GM12875 (cell line): ENCODE measurements at regions not wholly inside any gene's neighbourhood (a gene's known extent, or its start where the extent isn't known, plus 50 kb on each side); places are given as distances from the start of the nearest gene placed in this dataset.

Experiments used
- H3K4me3 ChIP-seq: one replicate; pipeline ENCODE4 v1.5.1; 2011; ENCODE audit warnings: low read depth, low read length, control low read depth
- CTCF ChIP-seq: IDR thresholded peaks from 2 replicates; pipeline ENCODE4 v1.5.1; 2011; ENCODE audit warnings: low read depth, mild to moderate bottlenecking, control low read depth, inconsistent platforms, low read length, moderate library complexity, borderline replicate concordance; ENCODE audit not compliant: insufficient read depth

GRCh38 chr15:62334536-62334935, 169.5 kb upstream of the C2CD4B start:
- H3K4me3 ChIP-seq: no peak overlapping the region
- no peak for TF ChIP-seq CTCF

GRCh38 chr15:62337934-62338333, 172.8 kb upstream of the C2CD4B start:
- TF ChIP-seq CTCF: no peak
- no peak overlapping the region for H3K4me3 ChIP-seq

GRCh38 chr15:62338497-62338896, 173.4 kb upstream of the C2CD4B start:
- no peak for TF ChIP-seq CTCF
- H3K4me3 ChIP-seq: no peak overlapping the region

- no peak overlapping the region for H3K4me3 ChIP-seq
- TF ChIP-seq CTCF: no peak
These were observed 177.9 kb upstream of the C2CD4B start for GRCh38 chr15:62342959-62343358.

GRCh38 chr15:62343397-62343796, 178.3 kb upstream of the C2CD4B start:
- TF ChIP-seq CTCF: no peak
- H3K4me3 ChIP-seq: no peak overlapping the region

GRCh38 chr15:62344806-62345539, 179.9 kb upstream of the C2CD4B start:
- no peak overlapping the region for H3K4me3 ChIP-seq

More at GRCh38 chr15:62344806-62345539, 179.9 kb upstream of the C2CD4B start:
- TF ChIP-seq CTCF: peak; percentile 77
